ENCODE measurements at regions not wholly inside any gene's neighbourhood (a gene's known extent, or its start where the extent isn't known, plus 50 kb on each side); places are given as distances from the start of the nearest gene placed in this dataset.
"Not testable (repeated sequence)": the region's sequence is repeated elsewhere in the genome, so short reads cannot be mapped to it uniquely, and the experiment has no call there.

DNA sequence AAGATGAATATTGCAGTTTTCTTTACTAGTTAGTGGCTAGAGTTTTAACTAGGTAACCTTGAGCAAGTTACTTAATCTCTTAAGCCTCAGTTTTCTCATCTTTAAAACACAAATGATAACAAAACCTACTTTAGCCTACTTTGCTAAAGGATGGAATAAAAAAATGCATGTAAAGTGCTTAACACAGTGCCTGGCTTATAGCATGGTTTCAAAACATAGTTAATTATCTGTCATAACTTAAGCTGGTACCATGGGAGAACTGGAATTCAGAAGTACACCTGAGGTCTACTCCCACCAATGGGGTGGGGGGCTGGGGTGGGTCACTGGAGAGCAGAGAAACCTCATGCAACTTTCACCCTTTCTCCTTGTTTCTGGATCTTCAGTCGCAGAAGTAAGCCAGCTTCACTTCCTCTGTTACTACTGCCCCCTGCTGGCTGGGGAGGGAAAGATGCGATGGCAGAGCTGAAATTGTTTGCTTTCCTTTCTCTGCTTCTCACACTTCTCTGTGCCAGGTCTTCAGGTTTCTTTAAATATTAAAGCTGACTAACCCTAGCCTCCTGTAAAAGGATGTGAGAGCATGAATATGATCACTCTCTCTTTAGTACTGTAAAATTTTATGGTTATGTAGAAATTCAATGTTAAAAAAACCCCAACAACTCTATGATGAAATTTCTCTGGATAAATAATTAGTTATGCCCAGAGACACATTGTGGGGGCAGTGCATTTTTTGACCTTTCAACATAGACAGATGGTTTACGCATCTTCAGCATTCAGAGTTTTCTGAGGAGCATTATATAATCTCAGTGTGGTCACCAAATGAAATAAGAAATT lies 324.2 kb downstream of the HLX start:
- peak; percentile 65 for DNase-seq (ENCODE audit: low spot score)

DNA sequence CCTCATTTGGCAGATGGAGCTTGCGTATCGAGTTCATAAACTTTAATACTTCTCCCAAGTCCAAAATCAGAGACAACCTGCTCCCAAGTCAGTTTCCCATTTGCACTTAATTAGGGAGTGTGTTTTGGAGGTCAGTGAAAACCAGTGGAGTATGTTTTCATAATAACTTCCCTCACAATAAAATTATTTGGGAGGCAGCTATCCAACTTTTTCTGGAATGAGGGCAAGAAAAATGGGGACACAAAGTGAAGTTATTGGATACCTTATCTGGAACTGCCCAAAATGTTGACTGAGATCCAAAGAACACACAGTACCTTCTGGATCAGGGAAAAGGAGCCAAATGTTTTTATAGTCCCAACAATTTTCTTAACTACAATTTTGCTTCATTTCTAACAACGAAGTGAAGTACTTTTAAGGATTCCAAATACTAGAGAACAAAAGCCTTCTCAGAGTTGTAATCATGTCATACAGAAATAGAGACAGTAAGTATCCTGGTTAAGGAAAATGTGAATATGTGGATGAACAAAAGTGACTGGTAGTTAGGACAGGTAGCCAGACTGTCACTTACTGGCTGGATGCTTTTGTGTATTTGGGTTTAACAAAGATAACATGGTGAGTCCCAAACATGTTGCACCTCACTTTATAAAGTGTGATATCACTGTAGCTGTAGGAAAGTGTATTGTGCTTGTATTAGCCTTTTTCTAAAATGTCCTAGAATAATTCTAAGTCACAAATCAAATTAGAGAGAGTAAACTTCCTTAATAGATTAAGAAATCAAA lies 325.0 kb downstream of the HLX start:
- DNase-seq (ENCODE audit: low spot score), result no peak

DNA sequence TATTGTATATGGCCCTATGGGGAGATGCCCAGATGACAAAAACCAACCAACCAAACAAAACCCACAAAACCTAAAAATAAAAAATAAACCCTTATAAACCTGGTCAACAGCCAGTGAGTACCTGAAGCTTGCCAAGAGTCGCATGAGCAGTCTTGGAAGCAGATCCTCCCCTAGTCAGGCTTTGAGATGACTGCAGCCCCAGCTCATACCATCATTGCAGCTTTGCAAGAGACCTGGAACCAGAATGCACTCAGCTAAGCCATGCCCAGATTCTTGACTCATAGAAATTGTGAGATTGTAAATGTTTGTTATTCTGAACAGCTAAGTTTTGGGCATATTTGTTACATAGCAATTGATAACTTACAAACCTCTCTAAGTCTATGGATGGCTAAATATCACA lies 326.8 kb downstream of the HLX start:
- no peak for DNase-seq (ENCODE audit: low spot score)

DNA sequence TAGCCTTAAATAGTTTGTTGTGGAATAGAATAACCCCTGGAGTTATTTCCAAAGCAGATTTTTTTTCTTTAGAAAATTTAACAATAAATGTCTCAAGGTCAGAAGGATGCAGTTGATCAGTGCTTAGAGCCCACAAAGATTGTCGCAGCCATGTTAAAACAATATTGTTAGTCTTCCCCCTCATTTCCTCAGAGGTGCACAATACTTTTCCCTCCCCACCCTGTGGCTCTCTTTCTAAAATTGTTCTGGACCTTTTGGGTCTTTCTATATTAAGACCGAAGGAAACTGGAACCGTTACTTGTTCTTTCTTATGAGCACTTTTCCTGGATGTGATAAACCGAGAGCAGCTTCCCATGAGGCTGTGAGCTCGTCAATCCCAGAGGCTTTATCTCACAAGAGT lies 333.7 kb downstream of the HLX start:
- no peak for DNase-seq (ENCODE audit: low spot score)

DNA sequence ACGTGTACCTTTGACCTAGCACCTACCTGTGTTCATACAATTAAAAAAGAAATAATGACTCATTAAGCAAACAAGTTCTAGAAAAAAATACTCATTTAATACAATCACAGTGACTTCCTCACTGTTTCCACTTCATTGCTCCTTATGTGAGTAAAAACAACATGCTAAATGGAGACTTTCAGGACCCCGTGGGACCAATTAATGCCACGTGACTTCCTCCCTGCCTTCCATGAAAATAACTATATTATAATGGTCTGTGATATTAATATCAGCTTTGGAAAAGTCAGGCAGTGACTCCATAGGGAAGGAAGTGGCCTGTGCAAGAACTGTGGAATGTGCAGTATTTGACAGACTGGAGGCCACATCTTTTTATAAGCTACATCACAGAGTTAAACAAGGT lies 337.8 kb downstream of the HLX start:
- DNase-seq (ENCODE audit: low spot score), result no peak

DNA sequence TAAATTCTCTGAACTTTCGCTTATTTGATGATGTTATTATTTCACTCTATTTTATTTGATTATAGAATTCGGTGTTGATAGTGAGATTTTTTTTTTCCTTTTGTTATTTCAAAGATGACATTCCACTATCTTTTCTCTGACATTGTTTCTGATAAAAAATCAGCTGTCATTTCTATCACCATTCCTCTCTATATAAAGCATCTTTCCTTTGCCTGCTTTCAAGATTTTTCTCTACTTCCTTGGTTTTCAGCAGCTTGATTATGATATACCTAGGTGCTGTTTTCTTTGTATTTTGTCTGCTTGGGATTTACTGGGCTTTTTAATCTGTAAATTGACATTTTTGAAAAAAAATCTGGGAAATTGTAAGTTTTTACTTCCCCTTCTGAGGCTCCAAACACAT lies 344.0 kb downstream of the HLX start:
- no peak for DNase-seq (ENCODE audit: low spot score)

DNA sequence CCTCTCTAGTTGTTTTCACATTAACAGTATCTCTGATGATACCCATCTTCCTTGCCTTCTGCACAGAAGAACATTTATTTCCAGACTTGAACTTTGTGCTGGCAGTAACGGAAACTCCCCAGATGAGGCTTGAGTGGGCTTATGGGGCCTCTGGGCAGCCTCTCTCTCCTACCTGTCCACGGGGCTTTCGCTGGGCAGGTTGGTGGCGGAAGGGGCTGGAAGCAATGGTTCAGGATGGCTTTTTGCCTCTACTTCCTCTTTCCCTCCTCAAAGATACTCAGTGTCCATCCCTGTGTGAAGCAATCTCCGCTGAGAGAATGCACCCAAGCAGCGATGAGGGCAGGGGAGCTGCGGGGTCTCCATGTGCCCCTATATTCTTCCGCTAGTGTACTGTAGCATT lies 348.2 kb downstream of the HLX start:
- DNase-seq (ENCODE audit: low spot score), result no peak

DNA sequence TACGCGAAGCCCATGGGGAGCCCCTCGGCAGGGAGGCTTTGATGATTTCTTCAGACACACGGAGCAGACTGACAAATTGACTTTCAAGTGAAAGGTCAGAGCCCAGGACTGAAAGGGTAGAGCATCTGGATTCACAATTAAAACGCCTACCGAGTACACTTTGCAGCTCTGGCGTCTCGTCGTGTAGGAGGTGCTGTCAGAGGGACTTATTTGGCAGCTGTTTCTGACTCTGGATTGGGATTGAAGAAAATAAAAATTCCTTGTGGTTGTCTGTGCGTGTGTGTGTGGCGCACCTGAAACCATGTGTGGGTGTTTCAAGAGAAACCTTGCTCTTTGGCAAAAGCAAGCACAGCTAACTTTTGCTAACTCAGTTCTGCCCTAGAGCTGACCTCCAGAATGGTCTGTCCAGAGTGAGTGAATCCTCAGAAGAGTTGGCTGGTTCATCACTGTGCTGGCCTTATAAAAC lies 348.7 kb downstream of the HLX start:
- DNase-seq (ENCODE audit: low spot score), result no peak

DNA sequence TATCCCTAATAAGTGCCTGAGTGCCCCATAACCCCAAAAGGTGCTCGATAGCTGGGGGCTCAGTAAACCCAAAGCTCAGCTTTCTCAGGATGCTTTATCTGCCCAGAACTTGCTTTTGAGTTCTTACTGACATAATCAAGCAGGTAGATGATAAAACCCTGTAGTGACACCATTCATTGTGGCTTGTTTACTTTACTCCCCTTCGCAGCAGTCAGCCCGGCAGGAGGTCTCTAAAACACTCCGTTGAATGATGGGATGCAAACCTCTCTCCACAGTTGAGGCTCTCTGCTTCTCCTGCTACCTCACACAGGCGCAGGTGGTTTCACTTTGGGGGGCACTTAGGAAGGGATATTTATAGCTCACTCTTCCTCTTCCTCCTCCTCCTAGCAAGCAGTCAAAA lies 349.4 kb downstream of the HLX start:
- DNase-seq (ENCODE audit: low spot score), result no peak

DNA sequence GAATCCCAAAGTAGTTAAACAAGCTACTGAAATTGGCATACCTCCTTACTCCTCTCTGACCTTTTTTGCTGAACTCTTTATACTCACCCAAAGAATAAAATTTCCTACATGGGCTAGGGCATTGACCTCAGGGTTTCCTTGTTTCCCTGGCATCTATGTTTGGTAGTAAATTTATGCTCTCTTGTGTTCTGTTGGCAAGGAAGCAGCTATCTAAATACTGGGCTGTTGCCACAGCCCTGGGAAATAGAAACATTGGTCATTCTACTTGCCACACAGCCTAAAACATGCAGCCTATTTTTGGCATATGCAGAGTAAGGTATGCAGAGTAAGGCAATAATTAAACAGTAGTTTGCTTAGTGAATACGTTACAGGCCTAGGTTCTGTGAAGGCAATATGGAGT lies 351.4 kb downstream of the HLX start:
- no peak for DNase-seq (ENCODE audit: low spot score)

DNA sequence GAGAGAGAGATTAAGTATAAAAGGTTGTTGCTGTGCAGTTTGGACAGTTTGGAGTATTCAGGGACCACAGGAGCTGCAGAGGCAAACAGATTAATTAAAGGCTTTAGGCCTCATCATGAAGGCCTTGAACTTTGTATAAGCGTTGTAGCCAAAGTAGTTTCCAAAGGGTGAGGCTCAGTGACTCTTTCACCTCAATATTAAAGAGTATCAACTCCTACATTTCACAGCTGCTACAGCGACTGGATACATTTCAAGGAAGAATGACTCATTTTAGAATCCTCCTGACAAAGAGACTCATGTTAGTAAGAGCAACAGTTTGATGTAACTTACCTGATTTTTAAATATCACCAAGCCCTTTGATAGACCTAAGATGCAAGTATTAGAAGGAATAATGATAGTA lies 355.5 kb downstream of the HLX start:
- no peak for DNase-seq (ENCODE audit: low spot score)

DNA sequence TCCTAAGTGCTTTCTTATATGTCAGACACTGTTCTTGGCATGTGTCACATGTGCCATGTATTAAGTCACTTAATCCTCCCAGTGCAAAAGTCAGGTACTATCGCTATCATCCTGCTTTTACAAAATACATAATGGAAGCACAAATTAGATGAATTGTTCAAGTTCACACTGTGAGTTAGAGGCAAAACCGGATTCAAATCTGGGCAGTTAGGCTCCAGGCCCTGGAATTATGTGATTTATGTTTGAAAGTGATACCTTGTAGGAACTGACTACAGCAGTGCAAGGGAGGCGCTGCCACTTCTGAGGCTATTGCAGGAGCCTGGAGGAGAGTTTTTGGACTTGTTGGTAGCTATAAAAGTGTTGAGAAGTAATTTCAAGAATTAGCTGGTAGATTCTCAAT lies 358.3 kb downstream of the HLX start:
- DNase-seq (ENCODE audit: low spot score), result no peak

DNA sequence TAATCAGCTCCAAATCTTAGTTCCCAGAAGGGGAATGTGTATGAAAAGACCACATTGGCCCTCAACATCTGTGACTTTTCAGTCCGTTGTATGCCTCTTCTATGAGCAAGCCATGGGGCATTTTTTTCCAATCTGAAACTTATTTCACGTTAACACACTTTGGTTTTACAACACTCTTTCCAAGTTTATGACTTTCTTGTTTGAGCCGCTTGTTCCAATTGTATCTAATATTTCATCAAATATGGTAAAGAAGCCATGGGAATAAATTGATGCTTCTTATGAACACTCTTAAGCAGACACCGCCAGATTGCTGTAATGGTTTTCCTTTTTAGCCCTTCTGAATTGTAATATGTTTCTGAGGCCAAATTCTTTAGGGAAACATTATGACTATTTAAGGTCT lies 359.9 kb downstream of the HLX start:
- DNase-seq (ENCODE audit: low spot score), result no peak

DNA sequence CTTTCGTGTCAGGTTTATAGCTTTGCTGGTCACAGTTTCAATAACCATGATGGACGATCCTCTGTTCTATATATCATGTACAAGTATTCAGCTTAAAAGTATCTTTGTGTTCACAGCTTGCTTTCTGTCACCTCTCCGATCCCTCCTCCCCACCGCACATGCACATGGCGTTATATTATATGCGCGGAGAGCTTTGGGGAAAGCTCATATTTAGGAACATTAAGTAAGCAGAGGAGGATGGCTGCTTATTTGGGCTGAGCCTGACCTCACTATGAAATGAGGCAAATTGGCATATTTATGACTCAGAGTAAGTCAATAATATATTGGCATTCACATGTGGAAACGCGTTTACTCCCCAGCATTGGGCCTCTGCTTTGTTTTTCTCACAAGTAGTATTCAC lies 360.5 kb downstream of the HLX start:
- DNase-seq (ENCODE audit: low spot score), result no peak

DNA sequence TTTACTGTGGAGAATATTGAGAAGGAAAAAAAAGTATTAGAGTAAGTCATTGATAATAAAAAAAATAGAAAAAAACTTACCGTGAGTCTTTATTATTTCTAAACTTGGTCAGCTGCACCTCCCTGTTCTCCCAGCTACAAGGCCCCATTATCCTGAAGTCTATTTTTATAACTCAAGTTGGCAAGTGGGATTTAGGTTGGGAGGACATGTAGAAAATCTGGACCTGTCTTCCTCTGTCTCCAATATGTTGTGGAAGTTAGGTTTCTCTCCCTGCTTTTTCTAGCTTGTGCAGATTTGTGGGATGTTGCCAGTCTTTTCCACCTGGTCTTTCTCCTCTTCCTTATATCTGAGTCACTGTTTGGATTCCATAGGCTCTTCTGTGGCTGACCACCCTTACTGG lies 361.4 kb downstream of the HLX start:
- no peak for DNase-seq (ENCODE audit: low spot score)

DNA sequence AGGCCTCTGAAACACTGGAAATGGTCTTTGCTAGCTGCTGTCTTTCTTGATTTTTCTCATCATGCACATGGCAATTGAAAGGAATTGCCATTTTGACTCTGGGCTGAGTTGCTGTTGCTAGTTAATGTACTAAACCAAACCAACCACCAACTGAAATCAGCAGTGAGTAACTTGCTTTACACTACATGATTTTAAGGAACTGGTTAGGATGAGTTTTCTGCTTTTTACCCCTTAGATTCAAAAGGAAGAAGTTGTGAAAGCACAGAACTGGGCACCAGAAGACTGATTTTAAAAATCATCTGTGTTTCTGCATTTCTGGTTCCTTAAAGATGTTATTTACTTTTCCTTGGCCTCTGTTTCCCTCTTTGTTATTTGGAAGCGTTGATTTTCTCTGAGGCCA lies 361.9 kb downstream of the HLX start:
- DNase-seq (ENCODE audit: low spot score), result no peak

DNA sequence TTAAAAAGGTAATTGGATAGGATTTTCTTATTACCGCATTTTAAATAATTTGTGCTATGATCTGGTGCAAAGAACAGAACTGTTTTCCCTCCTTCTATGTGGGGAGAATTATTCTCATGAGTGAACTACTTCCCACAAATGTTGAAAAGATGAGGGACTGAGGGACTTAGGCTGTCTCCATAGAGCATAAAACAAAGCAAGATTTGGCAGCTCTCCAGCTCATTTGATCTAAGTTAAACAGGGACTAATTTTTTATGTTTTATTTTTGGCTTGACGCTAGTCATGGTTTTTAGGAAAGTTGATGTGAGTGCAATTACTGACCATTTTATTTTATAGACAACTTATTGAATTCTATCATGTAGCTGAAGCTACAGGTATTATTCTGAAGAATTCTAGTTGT lies 362.3 kb downstream of the HLX start:
- no peak for DNase-seq (ENCODE audit: low spot score)

DNA sequence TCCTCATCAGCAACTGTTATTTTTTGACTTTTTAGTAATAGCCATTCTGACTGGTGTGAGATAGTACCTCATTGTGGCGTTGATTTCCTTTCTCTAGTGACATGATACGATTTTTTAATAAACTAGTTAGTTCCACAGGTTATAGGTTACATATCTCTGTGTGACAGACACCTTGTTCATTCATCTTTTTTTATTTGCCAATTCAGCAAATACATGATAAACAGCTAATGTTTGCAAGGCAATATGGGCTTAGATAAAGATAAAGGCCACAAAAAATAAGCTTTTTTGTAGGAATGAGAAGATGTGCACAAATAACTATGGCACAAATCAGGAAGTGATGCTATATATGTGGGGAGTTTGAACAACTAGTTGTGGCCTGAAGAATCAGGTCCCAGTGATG lies 366.8 kb downstream of the HLX start:
- no peak for DNase-seq (ENCODE audit: low spot score)

DNA sequence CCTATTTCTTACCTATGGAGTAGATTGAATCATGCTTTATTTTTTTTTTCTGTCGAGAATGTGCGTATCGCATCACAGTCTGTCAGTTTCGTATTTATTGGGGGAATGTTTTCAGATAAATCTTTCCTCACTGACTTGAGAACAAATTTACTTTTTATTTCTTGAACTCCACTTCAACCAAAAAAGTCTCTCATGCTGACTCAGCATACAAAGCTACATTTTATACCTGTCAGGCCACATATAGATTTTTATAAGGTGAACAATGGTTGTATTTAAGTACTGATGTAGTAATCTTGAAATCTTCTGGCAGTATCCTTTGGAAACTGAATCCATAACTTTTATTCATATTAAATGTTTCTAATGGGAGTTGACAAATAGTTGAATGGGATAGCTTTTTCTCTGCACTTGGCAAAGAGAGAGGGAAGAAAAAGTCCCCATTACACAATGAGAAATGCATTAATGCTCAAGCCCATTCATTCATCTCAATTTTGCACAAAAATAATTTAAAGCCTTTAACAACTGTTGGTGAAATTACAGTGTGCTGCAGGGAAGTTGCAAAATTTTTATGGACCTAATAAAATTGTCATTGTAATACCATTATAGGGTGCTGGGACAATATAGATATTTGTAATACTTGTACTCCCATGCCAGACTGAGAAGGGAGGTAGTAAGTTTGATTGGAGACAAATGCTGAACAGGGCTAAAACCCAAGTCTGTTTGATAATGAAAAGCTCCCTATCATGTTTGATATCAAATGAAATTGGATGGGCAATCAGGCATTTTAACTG lies 367.6 kb downstream of the HLX start:
- DNase-seq (ENCODE audit: low spot score), result no peak

DNA sequence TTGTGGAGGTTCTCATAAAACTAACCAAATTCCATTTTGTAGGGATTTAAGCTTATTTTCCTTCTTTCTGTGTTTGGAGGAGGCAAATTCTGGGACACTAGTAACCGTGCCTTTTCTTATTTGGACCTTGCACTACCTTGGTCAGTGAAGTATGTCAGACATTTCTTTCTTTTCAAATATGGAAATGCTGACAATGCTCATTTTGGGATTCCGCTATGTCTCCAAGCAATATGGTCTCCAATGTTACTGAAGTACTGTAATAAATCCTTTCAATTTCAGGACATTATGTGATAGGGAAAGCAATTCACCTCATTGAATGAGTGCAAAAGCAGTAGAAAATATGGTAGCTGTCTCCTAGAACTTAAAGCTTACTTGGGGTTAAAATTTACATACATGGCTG lies 372.3 kb downstream of the HLX start:
- DNase-seq (ENCODE audit: low spot score), result no peak

DNA sequence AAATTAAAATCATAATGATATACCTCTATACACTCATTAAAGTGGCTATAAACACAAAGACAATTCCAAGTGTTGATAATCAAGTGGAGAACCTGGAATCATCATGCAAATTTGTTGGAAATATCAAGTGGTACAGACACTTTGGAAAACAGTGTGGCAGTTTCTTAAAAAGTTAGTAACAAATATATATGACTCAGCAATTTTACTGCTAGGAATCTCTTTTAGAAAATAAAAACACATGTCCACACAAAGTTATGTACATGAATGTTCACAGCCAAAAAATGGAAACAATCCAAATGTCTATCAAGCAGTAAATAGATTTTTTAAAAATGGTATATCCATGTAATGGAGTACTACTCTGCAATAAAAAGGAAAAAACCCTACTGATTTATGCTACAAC lies 375.6 kb downstream of the HLX start:
- DNase-seq (ENCODE audit: low spot score), result no peak

DNA sequence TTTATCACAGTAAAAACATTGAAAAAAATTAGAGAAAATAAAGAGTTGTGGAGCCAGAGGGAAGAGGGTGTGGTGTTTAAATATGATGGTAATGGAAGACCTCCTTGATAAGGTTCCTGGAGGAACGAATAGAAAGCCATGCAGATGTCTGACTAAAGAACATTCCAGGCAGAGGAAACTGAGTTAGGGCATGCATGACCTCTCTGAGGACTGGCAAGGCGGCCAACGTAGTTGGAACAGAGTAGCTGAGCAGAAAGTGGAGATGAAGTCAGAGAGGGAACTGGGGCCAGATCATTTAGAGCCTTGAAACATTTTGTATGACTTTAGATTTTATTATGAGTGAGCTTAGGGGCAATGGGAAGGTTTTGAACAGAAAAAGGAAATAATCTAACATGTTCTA lies 377.5 kb downstream of the HLX start:
- no peak for DNase-seq (ENCODE audit: low spot score)

DNA sequence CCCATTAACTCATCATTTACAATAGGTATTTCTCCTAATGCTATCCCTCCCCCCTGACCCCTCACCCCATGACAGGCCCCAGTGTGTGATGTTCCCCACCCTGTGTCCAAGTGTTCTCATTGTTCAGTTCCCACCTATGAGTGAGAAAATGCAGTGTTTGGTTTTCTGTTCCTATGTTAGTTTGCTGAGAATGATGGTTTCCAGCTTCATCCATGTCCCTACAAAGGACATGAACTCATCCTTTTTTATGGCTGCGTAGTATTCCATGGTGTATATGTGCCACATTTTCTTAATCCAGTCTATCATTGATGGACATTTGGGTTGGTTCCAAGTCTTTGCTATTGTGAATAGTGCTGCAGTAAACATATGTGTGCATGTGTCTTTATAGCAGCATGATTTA lies 378.3 kb downstream of the HLX start:
- not testable (repeated sequence) for DNase-seq (ENCODE audit: low spot score)

Data from hematopoietic multipotent progenitor cell treated with erythropoietin and hydrocortisone succinate and interleukin-3 and kit ligand, for 15 days (in vitro differentiated cells).